Endothelial cell of umbilical vein (primary cell): ENCODE measurements at regions not wholly inside any gene's neighbourhood (a gene's known extent, or its start where the extent isn't known, plus 50 kb on each side); places are given as distances from the start of the nearest gene placed in this dataset.

Source experiments
- BruUV-seq: library from RNA; stranded (reverse); fragments of 400-500 nt; replicated peaks from 2 replicates; lab custom pipeline; 2021; lab: Mats Ljungman, UMichigan
- CTCF ChIA-PET: fragments of 300-600, 350-600 bp; sonication (Branson Sonifier 250); formaldehyde crosslinking; loops from one replicate; lab custom pipeline; 2021; ENCODE audit warnings: antibody characterized with exemption, inconsistent platforms; lab: Charles Lee
- POLR2A ChIA-PET: fragments of 300-600, 350-600 bp; sonication (Branson Sonifier 250); formaldehyde crosslinking; loops from one replicate; lab custom pipeline; 2021; ENCODE audit warnings: antibody characterized with exemption, inconsistent platforms; lab: Charles Lee
- DNase-seq: peaks from one replicate; pipeline ENCODE4 v3.0.0-alpha.2; 2011; ENCODE audit warnings: low read depth, low spot score
- FAIRE-seq: peaks from 2 replicates; lab custom pipeline; 2011; peaks lifted over from hg19 to GRCh38; lab: Jason Lieb, UNC
- H2AFZ ChIP-seq: 2 replicates; pipeline ENCODE4 v1.6.0; 2012; ENCODE audit warnings: low read depth, low read length, control low read depth, inconsistent platforms
- H3K27ac ChIP-seq: 2 replicates; pipeline ENCODE4 v1.5.1; 2011; ENCODE audit warnings: low read depth, mild to moderate bottlenecking, control low read depth, low read length, moderate library complexity; ENCODE audit not compliant: insufficient read depth
- H3K27me3 ChIP-seq, 2 experiments: 2 replicates each; pipeline versions ENCODE4 v1.6.0 to v1.6.1; 2011; ENCODE audit warnings: low read length in 2 of 2, mixed read lengths in 1 of 2; ENCODE audit not compliant: control insufficient read depth in 2 of 2, insufficient read depth in 2 of 2
- H3K36me3 ChIP-seq, 2 experiments: 2 replicates in 1 of 2; 3 replicates in 1 of 2; pipeline ENCODE4 v1.5.1; 2011; ENCODE audit warnings: low read length in 2 of 2, mild to moderate bottlenecking in 1 of 2, moderate library complexity in 1 of 2; ENCODE audit not compliant: control insufficient read depth in 2 of 2, insufficient read depth in 2 of 2; ENCODE audit errors: extremely low read depth in 1 of 2
- H3K4me1 ChIP-seq: 3 replicates; pipeline ENCODE4 v1.5.1; 2011; ENCODE audit warnings: mild to moderate bottlenecking, low read length; ENCODE audit not compliant: control insufficient read depth, insufficient read depth; ENCODE audit errors: extremely low read depth
- H3K4me2 ChIP-seq: 2 replicates; pipeline ENCODE4 v1.6.1; 2011; ENCODE audit warnings: low read length, control low read depth, mixed read lengths; ENCODE audit not compliant: insufficient read depth
- H3K4me3 ChIP-seq, 3 experiments: fragments of 200-600 bp in 1 of 3; sonication (generic), shearing (Covaris generic) in 1 of 3; replicated peaks in 1 of 3; 2 replicates each; pipeline ENCODE4 v1.5.1; 2011 to 2016; ENCODE audit warnings: control low read depth in 3 of 3, low read length in 3 of 3, mild to moderate bottlenecking in 2 of 3, inconsistent platforms in 1 of 3, low read depth in 1 of 3, moderate library complexity in 1 of 3; ENCODE audit not compliant: insufficient read depth in 1 of 3
- H3K79me2 ChIP-seq: 2 replicates; pipeline ENCODE4 v1.6.0; 2012; ENCODE audit warnings: low read length, inconsistent platforms; ENCODE audit not compliant: control insufficient read depth, insufficient read depth
- H3K9ac ChIP-seq: replicated peaks from 2 replicates; pipeline ENCODE3; 2011; ENCODE audit warnings: low read length, control low read depth; ENCODE audit not compliant: insufficient read depth; ENCODE audit errors: extremely low read depth
- H3K9me1 ChIP-seq: replicated peaks from 3 replicates; pipeline ENCODE4 v1.6.0; 2011; ENCODE audit warnings: mild to moderate bottlenecking, low read length; ENCODE audit not compliant: control insufficient read depth, insufficient read depth; ENCODE audit errors: extremely low read depth
- H3K9me3 ChIP-seq: replicated peaks from 2 replicates; pipeline ENCODE4 v1.5.1; 2012; ENCODE audit warnings: low read length, inconsistent platforms; ENCODE audit not compliant: control insufficient read depth, insufficient read depth
- H4K20me1 ChIP-seq: replicated peaks from 2 replicates; pipeline ENCODE3; 2011; ENCODE audit warnings: mild to moderate bottlenecking, low read length; ENCODE audit not compliant: control insufficient read depth, insufficient read depth; ENCODE audit errors: extremely low read depth
- EZH2 ChIP-seq: IDR thresholded peaks from 2 replicates; pipeline ENCODE4 v1.6.1; 2012; ENCODE audit warnings: borderline replicate concordance, low read depth, mild to moderate bottlenecking, moderate library complexity, low read length, inconsistent platforms; ENCODE audit not compliant: severe bottlenecking
- FOS ChIP-seq: IDR thresholded peaks from 2 replicates; pipeline ENCODE4 v1.6.1; 2011; ENCODE audit warnings: mild to moderate bottlenecking, low read length, moderate library complexity, borderline replicate concordance; ENCODE audit not compliant: insufficient read depth
- GATA2 ChIP-seq: IDR thresholded peaks from 2 replicates; pipeline ENCODE4 v1.7.0; 2011; ENCODE audit warnings: low read depth, mild to moderate bottlenecking, moderate library complexity, mixed read lengths, low read length; ENCODE audit not compliant: insufficient read length, insufficient read depth
- JUN ChIP-seq: IDR thresholded peaks from 2 replicates; pipeline ENCODE4 v1.6.1; 2011; ENCODE audit warnings: borderline replicate concordance, low read depth; ENCODE audit not compliant: insufficient read length, insufficient read depth
- MYC ChIP-seq: IDR thresholded peaks from one replicate; pipeline ENCODE4 v1.6.1; 2011; ENCODE audit warnings: mild to moderate bottlenecking, low read depth, low read length
- POLR2A ChIP-seq: IDR thresholded peaks from 2 replicates; pipeline ENCODE4 v1.6.1; 2012; ENCODE audit warnings: low read depth, mild to moderate bottlenecking, control low read depth, low read length
- POLR2AphosphoS5 ChIP-seq: IDR thresholded peaks from 2 replicates; pipeline ENCODE4 v1.6.1; 2012; ENCODE audit warnings: low read depth, mild to moderate bottlenecking, control low read depth, low read length, moderate library complexity; ENCODE audit not compliant: insufficient read depth
- dilution Hi-C: fragments of 300-500 bp; cut with MboI; formaldehyde crosslinking; loops from one replicate; pipeline ENCODE4 v1.15.0; 2019; ENCODE audit warnings: low sequenced_read_pairs; ENCODE audit not compliant: extremely low pct_ligation_motif_present
- intact Hi-C: fragments of 100-400 bp; cut with micrococcal nuclease; formaldehyde crosslinking; loops from one replicate; pipeline ENCODE4 v1.10.0; 2022
- TF ChIP-seq, protein P1 (sequence below): IDR thresholded peaks from 2 replicates; pipeline ENCODE4 v1.6.1; 2011; ENCODE audit not compliant: insufficient read depth, insufficient read length
- TF ChIP-seq, protein P2 (sequence below), 2 donors: IDR thresholded peaks; 1 replicate in 1 of 2; 2 replicates in 1 of 2; pipeline ENCODE4 v1.5.1; 2011; ENCODE audit warnings: low read length in 2 of 2, mild to moderate bottlenecking in 2 of 2, moderate library complexity in 2 of 2, control low read depth in 1 of 2, inconsistent platforms in 1 of 2, low read depth in 1 of 2; ENCODE audit not compliant: insufficient read depth in 1 of 2; ENCODE audit errors: extremely low read depth in 1 of 2

DNA sequence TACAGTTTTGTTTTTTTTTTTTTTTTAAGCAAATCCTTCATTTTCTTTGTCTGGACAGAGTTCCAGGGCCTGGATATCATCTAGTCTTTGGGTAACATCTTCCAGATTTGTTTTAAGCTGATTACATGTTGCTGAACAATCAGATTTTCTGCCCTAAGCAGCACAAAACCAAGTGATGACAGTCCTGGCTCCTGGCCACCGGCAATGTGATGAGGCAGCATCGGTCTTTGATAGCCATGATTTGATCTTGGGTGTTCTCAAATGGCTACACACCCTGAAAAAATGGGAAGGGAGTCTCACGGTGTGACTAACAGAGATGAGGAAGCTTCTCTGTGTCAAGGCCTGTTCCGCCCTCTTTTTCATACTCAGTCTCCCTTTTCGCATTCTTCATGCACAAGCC, 708.6 kb upstream of the ZEB2 start:
- no peak overlapping the region for H3K4me2 ChIP-seq
- H3K36me3 ChIP-seq = no peaks in the 10 kb centered on the region
- H4K20me1 ChIP-seq = no peaks in the 10 kb centered on the region
- ChIA-PET CTCF (no interaction called here), POLR2A (no interaction called here)
- DNase-seq (no peak), FAIRE-seq (no peak)
- no TSS peak for BruUV-seq
- H3K9me1 ChIP-seq = no peaks in the 10 kb centered on the region
- H3K27me3 ChIP-seq = no peaks in the 10 kb centered on the region
- H3K9me3 ChIP-seq = no peaks in the 10 kb centered on the region
- dilution Hi-C loops (no loop called here), intact Hi-C loops (no loop called here)
- H3K4me3 ChIP-seq = no peak overlapping the region
- H3K27ac ChIP-seq = no peak overlapping the region
- TF ChIP-seq, protein P1, sequence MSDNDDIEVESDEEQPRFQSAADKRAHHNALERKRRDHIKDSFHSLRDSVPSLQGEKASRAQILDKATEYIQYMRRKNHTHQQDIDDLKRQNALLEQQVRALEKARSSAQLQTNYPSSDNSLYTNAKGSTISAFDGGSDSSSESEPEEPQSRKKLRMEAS = no peak
- no peak for TF ChIP-seq FOS
- TF ChIP-seq MYC = no peak
- TF ChIP-seq, protein P2, sequence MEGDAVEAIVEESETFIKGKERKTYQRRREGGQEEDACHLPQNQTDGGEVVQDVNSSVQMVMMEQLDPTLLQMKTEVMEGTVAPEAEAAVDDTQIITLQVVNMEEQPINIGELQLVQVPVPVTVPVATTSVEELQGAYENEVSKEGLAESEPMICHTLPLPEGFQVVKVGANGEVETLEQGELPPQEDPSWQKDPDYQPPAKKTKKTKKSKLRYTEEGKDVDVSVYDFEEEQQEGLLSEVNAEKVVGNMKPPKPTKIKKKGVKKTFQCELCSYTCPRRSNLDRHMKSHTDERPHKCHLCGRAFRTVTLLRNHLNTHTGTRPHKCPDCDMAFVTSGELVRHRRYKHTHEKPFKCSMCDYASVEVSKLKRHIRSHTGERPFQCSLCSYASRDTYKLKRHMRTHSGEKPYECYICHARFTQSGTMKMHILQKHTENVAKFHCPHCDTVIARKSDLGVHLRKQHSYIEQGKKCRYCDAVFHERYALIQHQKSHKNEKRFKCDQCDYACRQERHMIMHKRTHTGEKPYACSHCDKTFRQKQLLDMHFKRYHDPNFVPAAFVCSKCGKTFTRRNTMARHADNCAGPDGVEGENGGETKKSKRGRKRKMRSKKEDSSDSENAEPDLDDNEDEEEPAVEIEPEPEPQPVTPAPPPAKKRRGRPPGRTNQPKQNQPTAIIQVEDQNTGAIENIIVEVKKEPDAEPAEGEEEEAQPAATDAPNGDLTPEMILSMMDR (IDR thresholded peaks at IDR 0.05; ENCODE audit: extremely low read depth in 1 of 2, insufficient read depth in 1 of 2, low read depth in 1 of 2, low read length in 2 of 2) = no peak
- no peak for TF ChIP-seq JUN
- no peak for TF ChIP-seq GATA2
- TF ChIP-seq POLR2AphosphoS5 = no peak
- no peak for TF ChIP-seq EZH2
- no peak for TF ChIP-seq POLR2A
- no peaks in the 10 kb centered on the region for H3K79me2 ChIP-seq
- no peaks in the 10 kb centered on the region for H3K4me1 ChIP-seq
- H3K9ac ChIP-seq = no peak overlapping the region
- no peak overlapping the region for H2AFZ ChIP-seq
